ENCODE measurements at regions not wholly inside any gene's neighbourhood (a gene's known extent, or its start where the extent isn't known, plus 50 kb on each side); places are given as distances from the start of the nearest gene placed in this dataset.

GRCh38 chr9:100639854-100640253 lies 62.0 kb downstream of the CAVIN4 start:
- TF ChIP-seq CTCF (IDR thresholded peaks at IDR 0.05) (no peak), POLR2A (IDR thresholded peaks at IDR 0.05) (no peak)

Measured in Peyer's patch (tissue), 4 donors.